Common myeloid progenitor, CD34-positive (primary cell): ENCODE measurements at regions not wholly inside any gene's neighbourhood (a gene's known extent, or its start where the extent isn't known, plus 50 kb on each side); places are given as distances from the start of the nearest gene placed in this dataset.

ENCODE experiments used
- CTCF ChIA-PET: fragments of 350-600 bp; sonication (Branson Sonifier 250); formaldehyde crosslinking; loops from one replicate; lab custom pipeline; 2021; ENCODE audit warnings: antibody characterized with exemption; lab: Charles Lee
- POLR2A ChIA-PET: fragments of 350-600 bp; sonication (Branson Sonifier 250); formaldehyde crosslinking; loops from one replicate; lab custom pipeline; 2021; ENCODE audit warnings: antibody characterized with exemption; lab: Charles Lee
- DNase-seq, 3 donors: peaks; one replicate each; pipeline versions ENCODE4 v3.0.0 to v3.0.0-alpha.2; 2013
- H3K27ac ChIP-seq, 2 experiments: 1 replicate in 1 of 2; 2 replicates in 1 of 2; pipeline ENCODE4 v1.7.0; 2013; ENCODE audit warnings: inconsistent platforms in 2 of 2, low read length in 2 of 2, mild to moderate bottlenecking in 2 of 2, low read depth in 1 of 2, moderate library complexity in 1 of 2; ENCODE audit not compliant: severe bottlenecking in 2 of 2, insufficient read depth in 1 of 2, poor library complexity in 1 of 2
- H3K27me3 ChIP-seq, 5 experiments: replicated peaks in 2 of 5; 1 replicate in 3 of 5; 2 replicates in 2 of 5; pipeline versions ENCODE4 v1.6.1 to v1.7.0; 2013; ENCODE audit warnings: low read length in 4 of 5, mild to moderate bottlenecking in 2 of 5, moderate library complexity in 2 of 5, inconsistent platforms in 1 of 5; ENCODE audit not compliant: insufficient read depth in 5 of 5, control insufficient read depth in 4 of 5
- H3K36me3 ChIP-seq, 4 experiments: 1 replicate in 2 of 4; 2 replicates in 2 of 4; pipeline versions ENCODE4 v1.6.1 to v1.7.0; 2013; ENCODE audit warnings: low read length in 3 of 4, control low read depth in 1 of 4, mild to moderate bottlenecking in 1 of 4; ENCODE audit not compliant: control insufficient read depth in 4 of 4, insufficient read depth in 4 of 4
- H3K4me1 ChIP-seq, 4 experiments: 1 replicate in 3 of 4; 2 replicates in 1 of 4; pipeline versions ENCODE4 v1.6.1 to v1.7.1; 2013; ENCODE audit warnings: low read length in 3 of 4, mild to moderate bottlenecking in 3 of 4, control low read depth in 1 of 4, inconsistent platforms in 1 of 4, moderate library complexity in 1 of 4; ENCODE audit not compliant: control insufficient read depth in 4 of 4, insufficient read depth in 4 of 4; ENCODE audit errors: control extremely low read depth in 1 of 4
- H3K4me3 ChIP-seq, 7 experiments: 1 replicate in 4 of 7; 2 replicates in 3 of 7; pipeline versions ENCODE4 v1.5.1 to v1.7.0; 2013; ENCODE audit warnings: mild to moderate bottlenecking in 7 of 7, low read length in 6 of 7, moderate library complexity in 6 of 7, inconsistent platforms in 2 of 7, low read depth in 2 of 7, control low read depth in 1 of 7; ENCODE audit not compliant: insufficient read depth in 4 of 7, control insufficient read depth in 1 of 7; ENCODE audit errors: extremely low read depth in 1 of 7
- H3K9me3 ChIP-seq, 5 experiments: 1 replicate in 4 of 5; 2 replicates in 1 of 5; pipeline versions ENCODE4 v1.6.1 to v1.7.1; 2013; ENCODE audit warnings: low read length in 4 of 5, mild to moderate bottlenecking in 2 of 5, inconsistent platforms in 1 of 5, low read depth in 1 of 5, moderate library complexity in 1 of 5; ENCODE audit not compliant: control insufficient read depth in 4 of 5, insufficient read depth in 2 of 5; ENCODE audit errors: control extremely low read depth in 1 of 5
- WGBS: methylation state at CpG from one replicate; pipeline ENCODE4 v1.1.5; 2013; ENCODE audit not compliant: insufficient coverage; 5-methylcytosine and 5-hydroxymethylcytosine counted together

GRCh38 chr4:130214268-130214667, 1118.3 kb downstream of the C4orf33 start:
- DNase-seq, result no peak
- no peaks in the 10 kb centered on the region for H3K9me3 ChIP-seq
- H3K36me3 ChIP-seq, result no peaks in the 10 kb centered on the region
- H3K27ac ChIP-seq, result no peak overlapping the region
- no peak overlapping the region for H3K4me3 ChIP-seq
- CTCF ChIA-PET, result no interaction called here
- POLR2A ChIA-PET, result no interaction called here
- no peaks in the 10 kb centered on the region for H3K27me3 ChIP-seq
- WGBS, result 60% methylated on average over 2 of the region's 3 CpGs
- H3K4me1 ChIP-seq, result no peaks in the 10 kb centered on the region

- ChIA-PET CTCF (no interaction called here), POLR2A (no interaction called here)
- H3K27ac ChIP-seq, result no peak overlapping the region
- peak in 2 of 3 donors; percentile 17 to 44 for DNase-seq
- peak overlapping the region in 2 of 7 experiments; percentile 31 to 41 for H3K4me3 ChIP-seq
- H3K4me1 ChIP-seq, result no peaks in the 10 kb centered on the region
- H3K36me3 ChIP-seq, result no peaks in the 10 kb centered on the region
- WGBS, result no CpG with 5 or more reads among the region's 3 CpGs
- no peaks in the 10 kb centered on the region for H3K27me3 ChIP-seq
- H3K9me3 ChIP-seq, result no peaks in the 10 kb centered on the region
Measured at GRCh38 chr4:130233377-130234047, 1137.6 kb downstream of the C4orf33 start.

- no peak overlapping the region for H3K4me3 ChIP-seq
- no CpG with 5 or more reads among the region's 3 CpGs for WGBS
- no peaks in the 10 kb centered on the region for H3K36me3 ChIP-seq
- no peaks in the 10 kb centered on the region for H3K9me3 ChIP-seq
- no peak for DNase-seq
- H3K27me3 ChIP-seq, result no peaks in the 10 kb centered on the region
- no peak overlapping the region for H3K27ac ChIP-seq
- CTCF ChIA-PET, result no interaction called here
- POLR2A ChIA-PET, result no interaction called here
- H3K4me1 ChIP-seq, result no peaks in the 10 kb centered on the region
Measured at GRCh38 chr4:130238121-130238520, 1142.2 kb downstream of the C4orf33 start.

- Histone ChIP-seq H3K4me3 (no peak overlapping the region), H3K27me3 (no peaks in the 10 kb centered on the region), H3K27ac (no peak overlapping the region), H3K4me1 (no peaks in the 10 kb centered on the region), H3K36me3 (no peaks in the 10 kb centered on the region), H3K9me3 (no peaks in the 10 kb centered on the region)
- no peak for DNase-seq
- POLR2A ChIA-PET, result no interaction called here
- CTCF ChIA-PET, result no interaction called here
- no CpG with 5 or more reads among the region's 1 CpG for WGBS
Measured at GRCh38 chr4:130249002-130249401, 1153.0 kb downstream of the C4orf33 start.

GRCh38 chr4:130257271-130257670, 1161.3 kb downstream of the C4orf33 start:
- ChIA-PET POLR2A (no interaction called here), CTCF (no interaction called here)
- H3K27me3 ChIP-seq, result no peaks in the 10 kb centered on the region
- no peak for DNase-seq
- no peak overlapping the region for H3K27ac ChIP-seq
- H3K36me3 ChIP-seq, result no peaks in the 10 kb centered on the region
- H3K9me3 ChIP-seq, result no peaks in the 10 kb centered on the region
- no peaks in the 10 kb centered on the region for H3K4me1 ChIP-seq
- H3K4me3 ChIP-seq, result no peak overlapping the region
- WGBS, result no CpG with 5 or more reads among the region's 2 CpGs

GRCh38 chr4:130266814-130267213, 1170.9 kb downstream of the C4orf33 start:
- no peak overlapping the region for H3K4me3 ChIP-seq
- DNase-seq, result no peak
- ChIA-PET POLR2A (no interaction called here), CTCF (no interaction called here)
- H3K36me3 ChIP-seq, result no peaks in the 10 kb centered on the region
- no peaks in the 10 kb centered on the region for H3K4me1 ChIP-seq
- 90% methylated on average over 2 of the region's 2 CpGs for WGBS
- no peaks in the 10 kb centered on the region for H3K27me3 ChIP-seq
- peaks cover 0 to 3% (median 0%) of the 10 kb centered on the region in 5 experiments for H3K9me3 ChIP-seq
- H3K27ac ChIP-seq, result no peak overlapping the region

- ChIA-PET CTCF (no interaction called here), POLR2A (no interaction called here)
- no CpG with 5 or more reads among the region's 1 CpG for WGBS
- no peaks in the 10 kb centered on the region for H3K36me3 ChIP-seq
- no peaks in the 10 kb centered on the region for H3K9me3 ChIP-seq
- H3K27me3 ChIP-seq, result no peaks in the 10 kb centered on the region
- no peaks in the 10 kb centered on the region for H3K4me1 ChIP-seq
- H3K4me3 ChIP-seq, result no peak overlapping the region
- no peak for DNase-seq
- H3K27ac ChIP-seq, result no peak overlapping the region
Measured at GRCh38 chr4:130288576-130288975, 1192.6 kb downstream of the C4orf33 start.
